ENCODE measurements at regions not wholly inside any gene's neighbourhood (a gene's known extent, or its start where the extent isn't known, plus 50 kb on each side); places are given as distances from the start of the nearest gene placed in this dataset.

DNA sequence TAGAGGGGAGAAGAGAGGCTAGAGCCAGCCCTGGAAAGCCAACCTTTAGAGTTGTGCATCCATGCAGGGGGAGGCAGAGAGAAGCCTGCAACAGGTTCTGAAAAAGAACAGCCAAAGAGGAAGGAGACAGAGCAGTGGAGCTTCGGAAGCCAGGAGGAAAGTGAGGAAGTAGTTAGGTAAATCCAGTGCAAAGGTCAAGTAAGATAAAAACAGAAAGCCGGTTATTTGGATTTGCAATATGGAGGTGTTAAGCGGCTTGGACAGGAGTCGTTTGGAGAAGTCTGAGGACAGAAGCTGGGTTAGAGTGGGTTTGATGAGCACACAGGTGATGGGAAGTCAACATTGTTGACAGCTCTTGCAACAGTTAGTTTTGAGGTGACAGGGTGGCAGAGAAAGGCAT lies 53.5 kb upstream of the FLT1 start:
- Mint-ChIP-seq H3K9me3 (peaks cover 0 to 14% (median 5%) of the 10 kb centered on the region in 8 donors), H3K36me3 (peaks cover 0 to 9% of the 10 kb centered on the region in 2 donors), H3K27me3 (peaks cover 6 to 17% of the 10 kb centered on the region in 2 donors), H3K4me1 (no peaks in the 10 kb centered on the region), H3K4me3 (no peak overlapping the region), H3K27ac (no peak overlapping the region)
- intact Hi-C loops (cut with micrococcal nuclease) = no loop called here
- Histone ChIP-seq H3K9me3 (ENCODE audit: control insufficient read depth in 1 of 2, low read length in 2 of 2) (no peaks in the 10 kb centered on the region), H3K36me3 (ENCODE audit: insufficient read depth, low read length) (no peaks in the 10 kb centered on the region), H3K4me1 (ENCODE audit: insufficient read depth, low read length) (no peaks in the 10 kb centered on the region), H3K4me3 (ENCODE audit: low read length in 2 of 2) (no peak overlapping the region), H3K27me3 (ENCODE audit: insufficient read depth, low read length) (no peaks in the 10 kb centered on the region), H3K27ac (ENCODE audit: low read depth, low read length) (no peak overlapping the region)
- ChIA-PET POLR2A (ENCODE audit: partially characterized antibody) (no interaction called here), CTCF (ENCODE audit: partially characterized antibody) (no interaction called here)
- DNase-seq = no peak

DNA sequence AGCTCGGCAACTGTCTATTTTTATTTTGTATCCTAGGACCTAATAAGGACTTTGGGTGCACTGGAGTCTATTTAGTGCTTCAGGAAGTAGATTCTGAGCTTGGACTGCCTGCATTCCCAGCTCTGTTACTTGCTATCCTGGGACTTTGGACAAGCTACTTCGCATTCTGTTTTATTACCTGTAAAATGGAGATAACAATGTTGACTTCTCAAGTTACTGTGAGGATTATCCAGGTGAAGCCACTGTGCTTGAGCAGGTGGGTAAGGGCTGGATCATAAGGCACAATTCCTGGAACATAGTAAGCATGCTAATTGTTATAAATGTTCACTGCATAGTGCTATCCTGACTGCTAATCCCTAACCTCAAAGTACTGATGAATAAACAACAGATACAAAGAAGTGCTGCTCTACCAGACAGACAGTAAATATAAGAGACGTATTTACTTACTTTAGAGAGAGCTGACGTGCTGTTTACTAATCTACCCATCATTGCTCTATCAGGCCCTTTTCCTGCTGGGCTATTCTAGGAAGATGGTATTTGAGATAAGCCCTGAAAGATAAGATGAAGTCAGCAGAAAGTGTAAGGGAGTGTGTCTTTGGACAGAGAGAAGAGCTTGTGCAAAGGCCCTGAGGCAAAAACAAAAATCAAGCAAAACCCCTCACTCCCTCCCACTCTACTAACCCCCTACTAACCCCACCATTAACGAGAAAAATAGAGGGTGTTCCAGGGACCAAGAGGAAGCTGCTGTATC lies 50.8 kb upstream of the FLT1 start:
- no peak overlapping the region for H3K4me3 Mint-ChIP-seq
- CTCF ChIA-PET (ENCODE audit: partially characterized antibody) = no interaction called here

More for the DNA sequence above, 50.8 kb upstream of the FLT1 start:
- H3K27me3 Mint-ChIP-seq = peaks cover 15 to 17% of the 10 kb centered on the region in 2 donors
- Histone ChIP-seq H3K4me3 (ENCODE audit: low read length in 2 of 2) (no peak overlapping the region), H3K27me3 (ENCODE audit: insufficient read depth, low read length) (no peaks in the 10 kb centered on the region), H3K27ac (ENCODE audit: low read depth, low read length) (no peak overlapping the region), H3K4me1 (ENCODE audit: insufficient read depth, low read length) (no peaks in the 10 kb centered on the region), H3K36me3 (ENCODE audit: insufficient read depth, low read length) (no peaks in the 10 kb centered on the region), H3K9me3 (ENCODE audit: control insufficient read depth in 1 of 2, low read length in 2 of 2) (no peaks in the 10 kb centered on the region)
- DNase-seq = no peak
- peaks cover 0 to 9% of the 10 kb centered on the region in 2 donors for H3K36me3 Mint-ChIP-seq
- H3K4me1 Mint-ChIP-seq = no peaks in the 10 kb centered on the region
- H3K27ac Mint-ChIP-seq = no peak overlapping the region
- H3K9me3 Mint-ChIP-seq = peaks cover 2 to 21% (median 9%) of the 10 kb centered on the region in 8 donors
- intact Hi-C loops (cut with micrococcal nuclease) = no loop called here
- POLR2A ChIA-PET (ENCODE audit: partially characterized antibody) = no interaction called here

Data from CD4-positive, alpha-beta memory T cell (primary cell).